ENCODE measurements at regions not wholly inside any gene's neighbourhood (a gene's known extent, or its start where the extent isn't known, plus 50 kb on each side); places are given as distances from the start of the nearest gene placed in this dataset.
A peak's percentile ranks its signal among the peaks of the same experiment; 100 is the strongest.
"Not testable (repeated sequence)": the region's sequence is repeated elsewhere in the genome, so short reads cannot be mapped to it uniquely, and the experiment has no call there.

DNA sequence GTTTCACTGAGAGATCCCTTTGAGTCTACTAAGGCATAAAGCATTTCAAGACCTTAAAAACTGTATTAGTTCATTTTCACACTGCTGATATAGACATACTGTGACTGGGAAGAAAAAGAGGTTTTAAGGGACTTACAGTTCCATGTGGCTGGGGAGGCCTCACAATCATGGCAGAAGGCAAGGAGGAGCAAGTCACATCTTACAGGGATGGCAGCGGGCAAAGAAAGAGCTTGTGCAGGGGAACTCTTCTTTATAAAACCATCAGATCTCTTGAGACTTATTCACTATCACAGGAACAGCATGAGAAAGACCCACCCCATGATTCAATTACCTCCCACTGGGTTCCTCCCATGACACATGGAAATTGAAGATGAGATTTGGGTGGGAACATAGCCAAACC is 628.4 kb upstream of the GJE1 start:
- not testable (repeated sequence) for DNase-seq (ENCODE audit: low read depth)

DNA sequence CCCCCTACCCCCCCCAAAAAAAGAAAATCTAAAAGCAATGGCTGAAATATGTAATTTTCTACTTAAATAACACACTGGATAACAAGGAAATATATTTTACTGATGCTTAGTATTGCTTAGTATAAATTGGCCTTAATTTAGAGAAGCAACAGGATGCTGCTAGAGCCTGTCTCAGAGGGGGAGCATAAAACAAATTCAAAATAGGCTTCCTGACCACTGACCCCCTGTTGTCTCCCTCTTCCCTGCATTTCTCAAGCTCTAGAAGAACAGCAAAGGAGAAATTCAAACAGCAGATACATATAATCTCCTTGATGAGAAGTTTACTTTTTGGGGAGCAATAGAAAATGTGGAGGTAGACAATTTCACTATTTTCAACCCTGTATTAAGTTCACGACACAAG is 631.1 kb upstream of the GJE1 start:
- DNase-seq (ENCODE audit: low read depth) = no peak

- no peak for DNase-seq (ENCODE audit: low read depth)
Measured at GRCh38 chr6:141498977-141499376, 633.7 kb upstream of the GJE1 start.

DNA sequence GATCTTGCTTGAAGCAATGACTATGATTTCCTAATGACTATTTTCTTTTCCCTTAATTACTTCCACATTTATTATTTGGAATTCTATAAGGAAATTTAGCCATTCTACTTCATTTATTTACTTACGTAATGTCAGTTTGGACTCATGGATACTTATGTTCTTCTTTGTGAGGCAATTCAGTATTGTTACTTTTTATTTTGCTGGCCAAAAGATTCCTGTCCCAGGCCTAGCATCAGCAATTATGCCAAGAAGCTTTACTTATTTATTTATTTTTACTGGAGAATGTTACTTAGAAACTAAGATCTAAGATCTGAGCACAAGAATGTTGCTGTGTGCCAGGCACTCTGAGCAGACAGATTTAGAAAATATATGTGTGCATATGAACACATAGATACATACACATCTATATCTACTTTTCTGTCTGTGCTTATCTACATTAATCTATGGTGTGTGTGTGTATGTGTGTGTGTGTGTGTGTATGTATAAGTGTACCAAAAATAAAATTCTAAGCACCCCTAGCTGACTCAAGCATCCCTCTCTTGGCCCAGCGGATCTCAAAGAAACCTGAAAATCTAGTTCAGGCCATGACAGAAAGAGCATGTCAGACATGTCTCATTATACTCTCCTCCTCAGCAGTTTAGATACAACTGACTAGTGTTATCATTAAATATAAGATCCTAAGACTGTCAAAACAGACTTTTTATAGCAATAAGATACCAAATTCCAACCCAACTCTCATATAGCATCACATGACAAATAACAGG is 640.0 kb upstream of the GJE1 start:
- DNase-seq (ENCODE audit: low read depth) = no peak

DNA sequence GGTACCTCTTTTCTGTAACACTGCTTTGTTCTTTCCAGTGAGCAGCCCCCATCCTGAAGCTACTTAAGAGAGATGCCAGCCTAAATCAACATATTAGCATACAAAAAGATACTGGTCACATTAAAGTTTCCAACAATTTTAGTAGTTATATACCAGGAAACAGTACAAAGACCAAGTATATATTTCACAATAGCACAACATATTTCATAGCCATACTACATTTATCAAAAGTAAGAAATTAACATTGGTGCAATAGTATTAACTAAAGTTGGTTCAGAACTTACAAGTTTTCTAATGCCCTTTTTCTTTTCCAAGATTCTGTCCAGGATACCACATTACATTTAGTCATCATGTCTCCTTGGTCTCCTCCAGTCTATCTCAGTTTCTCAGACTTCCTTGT is 641.0 kb upstream of the GJE1 start:
- no peak for DNase-seq (ENCODE audit: low read depth)

DNA sequence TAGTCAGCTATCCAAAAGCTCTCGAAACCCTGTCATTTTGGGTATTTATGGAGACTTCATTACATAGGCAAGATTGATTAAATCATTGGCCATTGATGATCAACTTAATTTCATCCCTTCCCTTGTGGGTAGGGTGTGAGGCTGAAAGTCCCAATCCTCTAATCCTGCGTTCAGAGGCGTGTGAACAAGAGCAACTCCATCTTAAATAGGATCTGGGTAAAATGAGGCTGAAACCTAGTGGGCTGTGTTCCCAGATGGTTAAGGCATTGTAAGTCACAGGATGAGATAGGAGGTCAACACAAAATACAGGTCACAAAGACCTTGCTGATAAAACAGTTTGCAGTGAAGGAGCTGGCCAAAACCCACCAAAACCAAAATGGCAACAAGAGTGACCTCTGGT is 641.7 kb upstream of the GJE1 start:
- DNase-seq (ENCODE audit: low read depth) = no peak

- DNase-seq (ENCODE audit: low read depth) = no peak
Measured at GRCh38 chr6:141488488-141488887, 644.2 kb upstream of the GJE1 start.

DNA sequence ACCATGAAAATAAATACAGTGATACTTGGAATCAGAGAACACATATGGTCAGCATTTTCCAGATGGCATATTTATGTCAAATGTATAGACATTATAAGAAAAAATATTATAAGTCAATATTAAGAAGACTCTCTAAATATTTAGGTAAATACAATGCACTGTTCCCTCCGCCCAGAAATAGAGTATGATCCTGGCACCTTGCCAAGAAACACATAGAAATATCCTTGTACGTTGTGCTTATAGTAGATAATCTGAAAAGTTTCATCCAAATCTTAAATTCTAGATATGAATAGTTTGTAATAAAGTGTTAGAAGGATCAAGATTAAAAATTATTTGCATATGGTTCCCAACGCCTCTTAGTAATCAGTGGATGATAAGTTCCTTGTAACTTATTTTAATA is 645.8 kb upstream of the GJE1 start:
- DNase-seq (ENCODE audit: low read depth) = no peak

- no peak for DNase-seq (ENCODE audit: low read depth)
Measured at GRCh38 chr6:141484711-141485110, 648.0 kb upstream of the GJE1 start.

DNA sequence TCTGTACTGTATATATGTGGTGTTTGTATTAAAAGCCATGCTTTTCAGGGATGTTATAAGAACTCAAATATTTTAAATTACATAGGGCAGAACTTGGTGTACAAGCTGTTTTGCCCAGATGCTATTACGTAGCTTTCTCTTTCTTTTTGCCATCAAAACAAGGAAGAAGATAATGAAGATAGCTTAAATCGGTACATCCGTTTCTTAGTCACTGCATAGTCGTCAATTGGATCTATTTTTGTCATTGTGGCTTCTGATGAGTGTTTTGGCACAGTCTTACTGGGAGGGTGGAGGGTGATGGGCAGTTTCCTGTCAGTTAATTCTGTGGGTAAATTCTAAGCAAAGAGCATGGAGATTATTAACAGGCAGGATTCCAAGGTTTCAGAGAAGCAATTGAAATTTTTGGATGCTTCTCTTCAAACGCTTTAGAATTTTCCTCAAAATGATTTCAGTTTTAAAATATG is 649.1 kb upstream of the GJE1 start:
- peak; percentile 86 for DNase-seq (ENCODE audit: low read depth)

GRCh38 chr6:141482796-141483597 is 649.7 kb upstream of the GJE1 start:
- peak; percentile 45 for DNase-seq (ENCODE audit: low read depth)

- no peak for DNase-seq (ENCODE audit: low read depth)
Measured at GRCh38 chr6:141475259-141475658, 657.5 kb upstream of the GJE1 start.

- no peak for DNase-seq (ENCODE audit: low read depth)
Measured at GRCh38 chr6:141472162-141472928, 660.4 kb upstream of the GJE1 start.

- DNase-seq (ENCODE audit: low read depth) = no peak
Measured at GRCh38 chr6:141470810-141471209, 661.9 kb upstream of the GJE1 start.

DNA sequence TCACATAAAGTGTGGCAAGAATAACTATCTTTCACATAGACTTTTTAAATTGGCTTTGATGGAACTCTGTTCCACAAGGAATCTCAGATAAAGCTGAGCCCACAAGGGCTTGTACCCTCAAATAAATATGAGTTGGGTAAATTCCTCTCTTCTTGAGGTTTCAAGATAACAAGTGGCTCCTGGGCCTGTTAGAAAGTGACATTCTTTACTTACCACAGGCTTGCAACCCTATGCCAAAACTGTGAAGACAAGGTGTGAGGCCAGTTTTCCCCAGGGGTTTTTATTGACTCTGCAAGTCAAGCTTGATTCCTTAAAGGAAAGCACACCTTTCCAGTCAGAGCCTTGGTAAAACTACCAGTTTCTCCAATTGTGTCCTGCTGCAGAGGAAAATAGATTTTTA is 664.8 kb upstream of the GJE1 start:
- DNase-seq (ENCODE audit: low read depth) = peak; percentile 24

DNA sequence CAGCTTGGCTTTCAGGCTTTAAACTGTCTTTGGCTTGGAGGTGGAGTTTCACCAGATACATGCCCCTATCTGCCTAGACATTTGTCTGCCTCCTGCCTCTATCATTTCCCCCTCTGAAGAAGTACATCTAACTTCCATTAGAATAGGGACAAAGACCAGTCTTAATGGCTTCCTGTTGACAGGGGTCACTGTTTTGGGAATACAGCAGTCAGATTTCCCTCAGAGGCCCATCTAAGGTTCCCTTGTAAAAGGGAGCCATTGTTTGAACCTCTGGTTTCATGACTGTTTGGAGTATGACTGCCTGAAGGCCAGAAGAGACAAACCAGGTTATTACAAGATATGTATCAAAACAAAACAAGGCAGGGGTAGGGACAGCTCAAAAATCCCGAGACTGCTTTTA is 665.7 kb upstream of the GJE1 start:
- DNase-seq (ENCODE audit: low read depth) = no peak

DNA sequence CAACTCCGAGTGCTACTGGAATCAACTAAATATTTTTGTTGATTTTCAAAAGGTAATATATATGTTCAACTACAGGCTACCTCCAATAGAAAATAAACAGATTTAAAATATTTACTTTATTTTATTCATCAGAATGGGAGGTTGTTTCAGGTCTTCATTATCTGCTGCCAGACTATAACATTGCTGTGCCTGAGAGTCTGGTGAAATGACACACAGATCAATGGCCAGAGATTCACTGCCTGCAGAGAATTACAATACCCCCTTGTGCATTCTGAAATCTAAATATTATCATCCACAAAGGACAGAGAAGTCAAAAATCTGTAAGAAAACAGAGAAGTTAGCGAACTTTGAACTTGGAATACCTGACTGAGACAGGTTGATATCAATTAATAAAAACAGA is 667.8 kb upstream of the GJE1 start:
- no peak for DNase-seq (ENCODE audit: low read depth)

GRCh38 chr6:141464490-141464889 is 668.2 kb upstream of the GJE1 start:
- DNase-seq (ENCODE audit: low read depth) = peak; percentile 96

DNA sequence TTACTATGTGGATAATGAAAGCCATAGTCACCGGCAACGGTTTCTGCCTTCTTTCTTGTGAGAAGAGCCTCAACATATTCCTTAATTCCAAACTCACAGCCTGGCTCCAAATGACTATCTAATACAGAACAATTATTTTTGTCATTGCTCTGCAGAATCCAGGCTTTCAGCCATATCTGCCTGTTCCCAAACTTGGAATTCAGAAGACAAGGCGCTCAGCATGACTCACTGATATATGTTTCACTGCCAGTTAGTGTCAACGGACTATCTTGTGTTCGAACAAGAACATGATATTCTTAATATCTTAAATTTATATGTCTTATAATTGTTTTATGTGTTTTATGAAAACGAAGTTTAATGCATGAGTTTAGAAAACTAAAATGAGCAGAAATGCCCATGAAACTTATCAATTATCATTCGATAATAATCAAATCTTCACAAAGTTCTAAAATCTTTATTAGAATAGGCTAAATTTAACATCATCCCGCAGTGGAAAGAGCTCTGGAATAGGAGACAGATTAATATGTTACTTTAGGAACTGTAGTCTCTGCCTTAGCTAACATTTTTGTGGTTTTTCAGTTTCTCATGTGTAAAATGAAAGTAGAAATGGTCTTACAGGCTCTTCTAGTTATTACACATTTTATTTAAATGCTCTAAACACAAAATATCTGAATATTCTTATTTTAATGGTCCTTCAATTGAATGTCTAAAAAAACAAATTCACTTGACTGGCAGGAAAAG is 669.3 kb upstream of the GJE1 start:
- peak; percentile 75 for DNase-seq (ENCODE audit: low read depth)

GRCh38 chr6:141460743-141461484 is 671.8 kb upstream of the GJE1 start:
- DNase-seq (ENCODE audit: low read depth) = no peak

Data from myocyte (in vitro differentiated cells).